Psoas muscle (tissue), 7 donors: ENCODE measurements at regions not wholly inside any gene's neighbourhood (a gene's known extent, or its start where the extent isn't known, plus 50 kb on each side); places are given as distances from the start of the nearest gene placed in this dataset.
A peak's percentile ranks its signal among the peaks of the same experiment; 100 is the strongest.

Experiments used
- ATAC-seq, 4 donors: fragments of 200-7000 bp; cut with Tn5 transposase; one replicate each; pipeline ENCODE4 v1.9.1; 2020; ENCODE audit warnings: moderate library complexity in 3 of 4, mild to moderate bottlenecking in 2 of 4
- DNase-seq, 2 donors: peaks; one replicate each; pipeline ENCODE4 v3.0.0-alpha.2; 2020
- H3K27ac ChIP-seq: fragments of 200-600 bp; one replicate; pipeline ENCODE4 v1.8.0; 2022
- H3K27me3 ChIP-seq, 3 donors: fragments of 200-600 bp in 1 of 3; one replicate each; pipeline versions ENCODE4 v1.6.1 to v1.8.0; 2013 to 2022; ENCODE audit warnings: low read length in 2 of 3, mild to moderate bottlenecking in 2 of 3, moderate library complexity in 1 of 3; ENCODE audit not compliant: insufficient read depth in 3 of 3
- H3K36me3 ChIP-seq, 2 donors: fragments of 200-600 bp in 1 of 2; one replicate each; pipeline versions ENCODE4 v1.6.1 to v1.8.0; 2013 to 2022; ENCODE audit warnings: low read depth in 1 of 2, mild to moderate bottlenecking in 1 of 2, moderate library complexity in 1 of 2; ENCODE audit not compliant: insufficient read depth in 1 of 2
- H3K4me1 ChIP-seq: fragments of 200-600 bp; one replicate; pipeline ENCODE4 v1.8.0; 2022
- H3K4me3 ChIP-seq: fragments of 200-600 bp; one replicate; pipeline ENCODE4 v1.8.0; 2022; ENCODE audit warnings: mild to moderate bottlenecking
- H3K9me3 ChIP-seq: fragments of 200-600 bp; one replicate; pipeline ENCODE4 v1.8.0; 2022
- CTCF ChIP-seq: fragments of 200-600 bp; IDR thresholded peaks from one replicate; pipeline ENCODE4 v1.8.0; 2022; ENCODE audit warnings: antibody characterized with exemption
- WGBS, 3 donors: extraction: QIAGEN DNeasy Blood & Tissue Kit; methylation state at CpG; one replicate each; pipeline versions ENCODE4 v1.1.6 to v1.1.7; 2013; 5-methylcytosine and 5-hydroxymethylcytosine counted together
- intact Hi-C, 2 donors: fragments of 100-400 bp; cut with DNase I; formaldehyde crosslinking; loops; one replicate each; pipeline versions ENCODE4 v1.11.0 to v1.14.2; 2022
- donor health status: healthy with polysubstance abuse.
- donor health status: DM: no; HTN: no; CAD: no; lungs with moderate emphysema.
- donor health status: Bipolar disorder and iron deficiency.
- donor health status: healthy.
- donor health status: DM: yes; HTN: yes; CAD: no.
- donor health status: DM: no; HTN: no; CAD: no.
- donor health status: DM: yes; HTN: yes; CAD: no.

GRCh38 chr16:58831386-58831785 is 97.3 kb upstream of the GOT2 start:
- Histone ChIP-seq H3K4me3 (no peak overlapping the region), H3K36me3 (no peaks in the 10 kb centered on the region), H3K9me3 (no peaks in the 10 kb centered on the region), H3K27me3 (no peaks in the 10 kb centered on the region), H3K4me1 (no peaks in the 10 kb centered on the region), H3K27ac (no peak overlapping the region)
- intact Hi-C loops: no loop called here
- no peak for ATAC-seq
- TF ChIP-seq CTCF: no peak
- no peak for DNase-seq
- WGBS, 3 donors: 69 to 83% (median 76%) methylated on average over 4 of the region's 4 CpGs

- WGBS, 3 donors: 43 to 64% (median 45%) methylated on average over 8 of the region's 8 CpGs
- intact Hi-C loops: no loop called here
- peak overlapping the region; percentile 32 for H3K4me3 ChIP-seq
- TF ChIP-seq CTCF: no peak
- H3K9me3 ChIP-seq: peaks cover under 1% of the 10 kb centered on the region
- DNase-seq: no peak
- no peaks in the 10 kb centered on the region for H3K27me3 ChIP-seq
- no peaks in the 10 kb centered on the region for H3K36me3 ChIP-seq
- no peaks in the 10 kb centered on the region for H3K4me1 ChIP-seq
- ATAC-seq: peak in 1 of 4 donors; percentile 24
- H3K27ac ChIP-seq: no peak overlapping the region
Observed at GRCh38 chr16:58828901-58829545, 94.9 kb upstream of the GOT2 start.

- peaks cover 6% of the 10 kb centered on the region for H3K9me3 ChIP-seq
- H3K4me3 ChIP-seq: no peak overlapping the region
- intact Hi-C loops: no loop called here
- no peaks in the 10 kb centered on the region for H3K4me1 ChIP-seq
- no peak overlapping the region for H3K27ac ChIP-seq
- TF ChIP-seq CTCF: no peak
- H3K27me3 ChIP-seq: no peaks in the 10 kb centered on the region
- no peaks in the 10 kb centered on the region for H3K36me3 ChIP-seq
- DNase-seq: no peak
- no peak for ATAC-seq
Observed at GRCh38 chr16:58824201-58824600, 90.1 kb upstream of the GOT2 start.

GRCh38 chr16:58821886-58822285 is 87.8 kb upstream of the GOT2 start:
- DNase-seq (no peak), ATAC-seq (no peak)
- Histone ChIP-seq H3K27ac (no peak overlapping the region), H3K36me3 (no peaks in the 10 kb centered on the region), H3K9me3 (peaks cover 6% of the 10 kb centered on the region), H3K4me1 (no peaks in the 10 kb centered on the region), H3K4me3 (no peak overlapping the region), H3K27me3 (no peaks in the 10 kb centered on the region)
- no peak for TF ChIP-seq CTCF
- intact Hi-C loops: no loop called here

GRCh38 chr16:58820411-58820810 is 86.3 kb upstream of the GOT2 start:
- intact Hi-C loops: no loop called here
- H3K9me3 ChIP-seq: peaks cover 6% of the 10 kb centered on the region
- 39 to 60% (median 46%) methylated on average over 1 of the region's 1 CpG for WGBS, 3 donors
- no peak overlapping the region for H3K27ac ChIP-seq
- no peaks in the 10 kb centered on the region for H3K27me3 ChIP-seq
- DNase-seq (no peak), ATAC-seq (no peak)
- no peak overlapping the region for H3K4me3 ChIP-seq
- H3K4me1 ChIP-seq: no peaks in the 10 kb centered on the region
- no peak for TF ChIP-seq CTCF
- H3K36me3 ChIP-seq: no peaks in the 10 kb centered on the region
